ENCODE measurements at regions not wholly inside any gene's neighbourhood (a gene's known extent, or its start where the extent isn't known, plus 50 kb on each side); places are given as distances from the start of the nearest gene placed in this dataset.

DNA sequence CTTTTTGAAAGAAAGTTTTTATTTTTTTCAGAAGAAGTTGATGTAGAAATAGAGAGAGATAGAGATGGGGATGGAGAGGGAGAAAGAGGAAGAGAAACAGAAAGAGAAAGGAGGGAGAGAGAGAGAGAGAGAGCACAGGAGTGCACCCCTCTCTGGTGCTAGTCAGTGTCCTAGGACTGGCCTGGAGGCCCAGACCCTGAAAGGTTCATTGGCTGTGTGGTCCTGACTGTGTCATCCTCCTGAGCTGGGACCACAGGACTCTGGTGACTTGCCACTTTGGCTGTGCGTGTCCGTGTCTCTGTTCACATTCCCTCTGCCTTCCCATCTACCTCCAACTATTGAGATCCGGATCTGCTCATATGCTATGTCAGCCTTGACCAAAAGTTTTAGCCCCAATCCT lies 62.1 kb upstream of the SHH start:
- DNase-seq, result no peak

GRCh38 chr7:155874010-155874409 lies 61.7 kb upstream of the SHH start:
- no peak for DNase-seq

- DNase-seq, result no peak
Observed at GRCh38 chr7:155872678-155873369, 60.6 kb upstream of the SHH start.

GRCh38 chr7:155871211-155871610 lies 58.9 kb upstream of the SHH start:
- DNase-seq, result no peak

DNA sequence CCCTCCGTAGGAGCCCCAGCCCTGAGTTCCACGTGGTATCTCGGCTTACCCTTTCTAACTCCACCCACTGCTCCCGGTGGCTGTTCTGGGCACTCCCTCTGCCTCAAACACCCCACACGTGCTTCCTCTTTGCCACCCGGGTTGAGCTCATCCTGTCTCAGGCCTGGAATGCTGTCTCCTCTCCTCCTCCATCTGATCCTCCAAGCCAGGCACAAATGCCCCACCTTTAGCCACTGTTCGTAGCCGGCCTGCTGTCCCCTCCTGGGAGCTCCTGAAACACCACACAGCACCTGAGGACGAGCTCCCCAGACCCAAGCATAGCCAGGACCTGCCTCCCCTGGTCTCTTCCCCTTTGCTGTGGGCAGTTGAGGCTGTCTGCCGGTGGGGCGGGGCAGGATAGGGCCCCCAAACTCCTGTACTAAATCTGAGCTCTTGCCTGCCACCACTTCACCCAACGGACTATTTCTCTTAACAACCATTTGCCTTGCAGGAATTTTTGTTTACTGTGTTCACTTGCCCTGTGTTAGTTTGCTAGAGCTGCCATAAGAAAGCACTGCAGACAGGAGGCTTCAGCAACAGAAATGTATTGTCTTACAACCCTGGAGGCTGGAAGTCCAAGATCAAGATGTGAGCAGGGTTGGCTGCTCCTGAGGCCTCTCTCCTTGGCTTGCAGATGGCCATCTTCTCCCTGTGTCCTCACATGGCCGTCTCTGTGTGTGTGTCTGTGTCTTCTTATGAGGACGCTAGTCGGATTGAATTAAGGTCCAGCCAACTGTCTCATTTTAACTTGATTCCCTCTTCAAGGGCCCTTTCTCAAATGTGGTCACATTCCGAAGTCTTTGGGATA lies 58.3 kb upstream of the SHH start:
- no peak for DNase-seq

- DNase-seq, result no peak
Observed at GRCh38 chr7:155869784-155870076, 57.5 kb upstream of the SHH start.

DNA sequence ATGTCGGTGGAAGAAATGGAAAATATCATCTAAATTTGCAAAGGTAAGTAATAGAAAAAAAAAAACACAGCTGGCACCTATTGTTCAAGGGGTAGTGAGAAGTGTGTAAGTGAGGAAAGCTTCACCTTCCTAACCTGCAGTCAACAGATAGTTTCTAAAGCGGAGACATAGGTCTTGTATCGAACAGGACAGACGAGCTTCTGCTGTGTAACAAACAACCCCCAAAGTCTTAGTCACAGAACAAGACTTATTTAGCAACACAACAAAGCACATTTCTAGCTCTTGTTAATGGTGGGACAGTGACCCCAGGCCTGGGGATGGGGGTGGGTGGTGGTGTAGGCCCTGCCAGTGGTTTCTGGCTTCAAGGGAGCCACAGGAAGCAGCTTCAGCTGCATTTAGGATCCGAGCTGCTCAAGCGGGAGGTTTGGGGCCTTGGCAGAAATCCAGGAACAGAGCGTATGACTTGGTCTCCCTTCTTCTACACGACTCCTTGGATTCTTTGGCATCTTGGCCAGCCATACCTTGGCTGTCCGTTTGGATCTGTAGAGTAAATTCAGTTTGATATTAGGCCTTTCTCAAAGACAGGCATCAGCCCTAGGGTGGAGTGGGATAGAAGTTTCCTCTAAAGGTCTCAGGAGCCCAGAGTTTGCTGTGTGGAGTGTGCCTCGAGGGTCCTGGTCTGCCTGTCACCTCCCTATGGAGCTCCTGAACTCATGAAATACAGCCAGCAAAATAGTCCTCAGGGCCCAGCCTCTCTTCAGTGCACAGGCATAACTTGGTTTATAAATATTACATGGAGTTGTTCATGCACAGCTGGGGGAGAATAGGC lies 56.9 kb upstream of the SHH start:
- DNase-seq, result no peak

- no peak for DNase-seq
Observed at GRCh38 chr7:155867734-155868400, 55.6 kb upstream of the SHH start.

DNA sequence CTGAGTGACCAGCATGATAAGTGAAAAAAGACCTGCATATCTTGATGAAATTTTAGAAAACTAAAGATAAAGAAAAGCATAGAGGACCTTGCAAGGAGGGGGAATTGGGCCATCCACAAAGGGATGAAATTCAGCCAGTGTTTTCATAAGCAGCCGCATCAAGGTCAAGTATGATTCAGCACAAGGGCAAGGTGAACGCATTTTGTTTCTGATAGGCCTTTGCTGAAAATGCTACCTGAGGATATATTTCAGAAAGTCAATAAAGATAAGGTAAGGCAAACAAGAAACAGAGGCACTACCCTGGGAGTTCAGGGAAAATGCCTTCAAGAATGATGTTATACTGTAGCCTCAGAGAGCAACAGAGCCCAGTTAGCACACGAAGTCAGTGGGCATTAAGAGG lies 55.0 kb upstream of the SHH start:
- DNase-seq, result no peak

- no peak for DNase-seq
Observed at GRCh38 chr7:155865830-155866525, 53.7 kb upstream of the SHH start.

DNA sequence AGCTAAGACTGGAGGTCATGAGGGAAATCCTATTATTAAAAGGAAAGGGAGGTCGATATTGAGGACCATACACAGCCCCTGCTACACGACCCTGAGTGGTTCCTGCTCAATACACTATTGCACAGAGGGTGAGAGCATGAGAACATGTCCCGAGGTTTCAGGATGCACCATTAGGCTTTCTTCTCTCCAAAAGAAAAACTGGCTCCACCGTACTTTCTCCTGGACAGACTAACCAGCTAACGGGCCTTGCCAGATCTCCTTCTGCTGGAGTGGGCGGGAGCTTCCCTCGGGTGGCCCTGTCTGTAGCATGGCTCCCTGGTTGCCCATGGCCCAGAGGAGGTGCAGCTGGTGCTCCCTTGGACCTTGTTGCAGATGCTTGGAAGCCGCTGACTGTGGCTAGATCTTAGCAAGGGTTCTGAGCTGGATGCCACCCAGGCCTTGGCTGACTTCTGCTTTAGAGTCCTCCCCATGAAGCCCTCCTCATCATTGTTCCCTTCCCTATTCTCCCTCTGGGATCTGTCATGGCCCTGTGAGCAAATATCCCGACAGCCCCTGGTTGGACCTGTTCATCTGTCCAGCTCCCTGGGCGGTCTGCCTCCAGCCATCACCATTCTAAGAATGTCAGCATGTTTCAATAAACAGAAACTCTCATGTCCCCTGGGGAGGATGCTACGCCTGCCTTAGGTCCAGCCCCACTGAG lies 52.9 kb upstream of the SHH start:
- DNase-seq, result no peak

GRCh38 chr7:155864271-155864985 lies 52.2 kb upstream of the SHH start:
- no peak for DNase-seq

DNA sequence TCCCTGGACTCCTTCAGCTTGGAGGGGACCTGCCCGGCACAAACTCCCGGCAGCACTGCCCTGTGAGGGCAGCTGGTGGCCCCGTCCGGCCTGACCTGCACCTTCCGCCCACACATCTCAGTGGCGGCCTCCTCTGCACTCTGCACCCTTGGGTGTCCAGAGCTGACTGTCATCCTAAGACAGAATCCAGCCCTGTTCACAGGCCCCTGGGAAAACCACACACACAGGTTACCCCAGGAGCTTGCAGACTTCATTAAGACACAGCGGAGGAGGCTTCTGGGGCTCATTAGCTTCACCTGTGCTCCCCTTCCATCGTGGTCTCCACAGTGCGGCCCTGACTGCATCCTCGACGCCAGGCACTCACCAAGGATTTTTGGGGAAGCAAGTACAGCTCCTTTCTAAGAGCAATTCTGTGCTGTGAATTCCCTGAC lies 51.5 kb upstream of the SHH start:
- DNase-seq, result no peak

DNA sequence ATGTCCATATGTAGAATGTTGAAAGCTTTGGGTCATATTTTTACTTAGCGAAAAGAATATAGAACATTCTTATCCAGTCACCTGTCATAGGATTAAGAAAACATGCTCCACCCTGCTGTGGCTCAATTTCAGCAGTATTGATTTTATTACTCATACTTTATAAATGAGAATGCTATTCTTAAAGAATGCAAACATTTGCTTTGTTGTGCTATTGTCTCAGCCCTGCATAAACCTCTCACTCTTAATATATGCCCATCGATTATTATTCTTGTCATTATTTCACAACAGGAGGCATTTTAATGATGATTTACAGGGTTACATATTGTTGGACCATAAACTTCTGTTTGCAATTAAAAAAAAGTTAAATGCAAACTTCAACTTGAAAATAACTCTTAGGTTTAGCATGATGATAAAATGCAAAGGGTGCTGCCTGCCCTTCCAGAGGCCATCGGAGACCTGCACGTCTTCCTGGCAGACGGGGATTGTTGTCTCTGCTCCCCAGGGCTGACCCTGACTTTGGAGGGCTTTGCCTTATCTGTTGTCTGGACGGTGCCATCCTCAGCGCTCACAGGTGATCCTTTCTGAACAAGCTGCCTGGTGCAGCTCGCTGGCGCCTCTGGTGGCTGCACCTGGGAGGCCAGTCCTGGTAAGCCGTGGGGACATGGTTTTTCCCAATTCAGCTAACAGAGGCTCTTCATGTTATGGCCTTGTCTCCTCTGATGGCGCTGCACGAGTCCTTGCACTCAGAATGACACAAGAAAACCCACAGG lies 50.0 kb upstream of the SHH start:
- DNase-seq, result no peak
